DOHH2 (cell line): ENCODE measurements at regions not wholly inside any gene's neighbourhood (a gene's known extent, or its start where the extent isn't known, plus 50 kb on each side); places are given as distances from the start of the nearest gene placed in this dataset.

Experiments
- H3F3A ChIP-seq: fragments of 200-600 bp; sonication (generic), shearing (Covaris generic); 2 replicates; pipeline ENCODE4 v1.6.0; 2016; ENCODE audit warnings: antibody characterized with exemption, mild to moderate bottlenecking; ENCODE audit not compliant: control insufficient read depth, insufficient read depth
- H3K27ac ChIP-seq: fragments of 200-600 bp; sonication (generic); 2 replicates; pipeline ENCODE4 v1.5.1; 2014; ENCODE audit warnings: low read depth, mild to moderate bottlenecking, low read length, moderate library complexity
- H3K27me3 ChIP-seq: fragments of 200-600 bp; sonication (generic); 2 replicates; pipeline ENCODE4 v1.6.1; 2014; ENCODE audit warnings: mild to moderate bottlenecking, low read length, mixed read lengths; ENCODE audit not compliant: control insufficient read depth
- H3K36me3 ChIP-seq: fragments of 200-600 bp; sonication (generic); 2 replicates; pipeline ENCODE4 v1.6.1; 2014; ENCODE audit warnings: mild to moderate bottlenecking, low read length, moderate library complexity, mixed read lengths; ENCODE audit not compliant: control insufficient read depth
- H3K4me1 ChIP-seq: fragments of 200-600 bp; sonication (generic); 2 replicates; pipeline ENCODE4 v1.6.1; 2014; ENCODE audit warnings: mild to moderate bottlenecking, low read length, mixed read lengths; ENCODE audit not compliant: control insufficient read depth
- H3K4me2 ChIP-seq: fragments of 200-600 bp; sonication (generic); 2 replicates; pipeline ENCODE4 v1.6.0; 2014; ENCODE audit warnings: mild to moderate bottlenecking, low read length, moderate library complexity
- H3K4me3 ChIP-seq: fragments of 200-600 bp; sonication (generic); 2 replicates; pipeline ENCODE4 v1.5.1; 2014; ENCODE audit warnings: mild to moderate bottlenecking, low read length, mixed read lengths
- H3K79me2 ChIP-seq: fragments of 200-600 bp; sonication (generic); 2 replicates; pipeline ENCODE4 v1.6.1; 2014; ENCODE audit warnings: mild to moderate bottlenecking, low read length, mixed read lengths; ENCODE audit not compliant: control insufficient read depth
- H3K9me2 ChIP-seq: fragments of 200-600 bp; sonication (generic); replicated peaks from 2 replicates; pipeline ENCODE4 v1.6.1; 2014; ENCODE audit warnings: mild to moderate bottlenecking, low read length, mixed read lengths; ENCODE audit not compliant: control insufficient read depth
- H3K9me3 ChIP-seq: fragments of 200-600 bp; sonication (generic); 2 replicates; pipeline ENCODE4 v1.6.1; 2014; ENCODE audit warnings: antibody characterized with exemption, low read length, mixed read lengths; ENCODE audit not compliant: control insufficient read depth, insufficient read depth
- H4K20me1 ChIP-seq: fragments of 200-600 bp; sonication (generic); 2 replicates; pipeline ENCODE4 v1.6.0; 2014; ENCODE audit warnings: low read depth, mild to moderate bottlenecking, antibody characterized with exemption, low read length, moderate library complexity; ENCODE audit not compliant: control insufficient read depth, insufficient read depth
- CTCF ChIP-seq: fragments of 200-600 bp; sonication (generic); IDR thresholded peaks from one replicate; pipeline ENCODE4 v1.5.1; 2014; ENCODE audit warnings: antibody characterized with exemption, mild to moderate bottlenecking, low read depth, low read length; ENCODE audit not compliant: poor library complexity, severe bottlenecking
- EZH2phosphoT487 ChIP-seq: fragments of 200-600 bp; sonication (generic); IDR thresholded peaks from 2 replicates; pipeline ENCODE4 v1.6.1; 2017; ENCODE audit warnings: borderline replicate concordance, mild to moderate bottlenecking, antibody characterized with exemption, low read length, moderate library complexity, mixed read lengths

GRCh38 chr2:123359636-123360035 lies 665.5 kb upstream of the CNTNAP5 start:
- Histone ChIP-seq H3K79me2 (no peaks in the 10 kb centered on the region), H3F3A (no peaks in the 10 kb centered on the region), H3K9me2 (no peaks in the 10 kb centered on the region), H3K27me3 (no peaks in the 10 kb centered on the region), H3K4me1 (no peaks in the 10 kb centered on the region), H3K4me3 (no peak overlapping the region), H4K20me1 (no peaks in the 10 kb centered on the region), H3K36me3 (no peaks in the 10 kb centered on the region), H3K9me3 (no peaks in the 10 kb centered on the region), H3K27ac (no peak overlapping the region), H3K4me2 (no peak overlapping the region)
- TF ChIP-seq EZH2phosphoT487 (no peak), CTCF (no peak)

- Histone ChIP-seq H3K9me3 (no peaks in the 10 kb centered on the region), H3K9me2 (no peaks in the 10 kb centered on the region), H3K4me1 (no peaks in the 10 kb centered on the region), H3K4me3 (no peak overlapping the region), H3K27ac (no peak overlapping the region), H3K36me3 (no peaks in the 10 kb centered on the region), H3K79me2 (no peaks in the 10 kb centered on the region), H3K4me2 (no peak overlapping the region), H3K27me3 (no peaks in the 10 kb centered on the region), H4K20me1 (no peaks in the 10 kb centered on the region), H3F3A (no peaks in the 10 kb centered on the region)
- no peak for TF ChIP-seq EZH2phosphoT487
Measured at GRCh38 chr2:123362671-123363440, 662.2 kb upstream of the CNTNAP5 start.

GRCh38 chr2:123363826-123364225 lies 661.3 kb upstream of the CNTNAP5 start:
- Histone ChIP-seq H3K36me3 (no peaks in the 10 kb centered on the region), H3K4me2 (no peak overlapping the region), H3K4me1 (no peaks in the 10 kb centered on the region), H3F3A (no peaks in the 10 kb centered on the region), H3K27me3 (no peaks in the 10 kb centered on the region), H3K9me2 (no peaks in the 10 kb centered on the region), H3K4me3 (no peak overlapping the region), H4K20me1 (no peaks in the 10 kb centered on the region), H3K9me3 (no peaks in the 10 kb centered on the region), H3K79me2 (no peaks in the 10 kb centered on the region), H3K27ac (no peak overlapping the region)
- TF ChIP-seq EZH2phosphoT487 (no peak), CTCF (no peak)

GRCh38 chr2:123364243-123364896 lies 660.7 kb upstream of the CNTNAP5 start:
- no peaks in the 10 kb centered on the region for H3K27me3 ChIP-seq
- H3K27ac ChIP-seq, result no peak overlapping the region
- no peaks in the 10 kb centered on the region for H3F3A ChIP-seq
- H3K9me2 ChIP-seq, result no peaks in the 10 kb centered on the region
- no peak overlapping the region for H3K4me2 ChIP-seq
- no peaks in the 10 kb centered on the region for H3K79me2 ChIP-seq
- no peaks in the 10 kb centered on the region for H3K36me3 ChIP-seq
- no peaks in the 10 kb centered on the region for H3K9me3 ChIP-seq
- H3K4me3 ChIP-seq, result no peak overlapping the region
- H3K4me1 ChIP-seq, result no peaks in the 10 kb centered on the region
- no peaks in the 10 kb centered on the region for H4K20me1 ChIP-seq
- TF ChIP-seq EZH2phosphoT487 (no peak), CTCF (no peak)
